HG02973 (cell line): ENCODE measurements at regions not wholly inside any gene's neighbourhood (a gene's known extent, or its start where the extent isn't known, plus 50 kb on each side); places are given as distances from the start of the nearest gene placed in this dataset.

Experiments used
- ATAC-seq: cut with Tn5 transposase; IDR thresholded peaks from one replicate; pipeline ENCODE4 v1.9.1; 2021; ENCODE audit warnings: moderate library complexity; ENCODE audit not compliant: unreplicated experiment

- ATAC-seq = no peak
Measured at GRCh38 chr22:49081926-49082325, 745.7 kb downstream of the BRD1 start.

GRCh38 chr22:49081261-49081666 lies 746.4 kb downstream of the BRD1 start:
- no peak for ATAC-seq

- ATAC-seq = no peak
Measured at GRCh38 chr22:49080631-49081030, 747.0 kb downstream of the BRD1 start.

- no peak for ATAC-seq
Measured at GRCh38 chr22:49079743-49080500, 747.8 kb downstream of the BRD1 start.

- ATAC-seq = no peak
Measured at GRCh38 chr22:49079027-49079725, 748.5 kb downstream of the BRD1 start.

GRCh38 chr22:49078076-49078710 lies 749.5 kb downstream of the BRD1 start:
- ATAC-seq = no peak

- ATAC-seq = no peak
Measured at GRCh38 chr22:49077586-49077985, 750.1 kb downstream of the BRD1 start.

- ATAC-seq = no peak
Measured at GRCh38 chr22:49077036-49077393, 750.7 kb downstream of the BRD1 start.

GRCh38 chr22:49076300-49077035 lies 751.2 kb downstream of the BRD1 start:
- no peak for ATAC-seq

GRCh38 chr22:49075150-49075549 lies 752.5 kb downstream of the BRD1 start:
- ATAC-seq = no peak

- no peak for ATAC-seq
Measured at GRCh38 chr22:49073873-49074417, 753.7 kb downstream of the BRD1 start.

GRCh38 chr22:49072996-49073645 lies 754.6 kb downstream of the BRD1 start:
- ATAC-seq = no peak

GRCh38 chr22:49070501-49070900 lies 757.2 kb downstream of the BRD1 start:
- no peak for ATAC-seq

- ATAC-seq = no peak
Measured at GRCh38 chr22:49068861-49069500, 758.7 kb downstream of the BRD1 start.

GRCh38 chr22:49067504-49067903 lies 760.2 kb downstream of the BRD1 start:
- no peak for ATAC-seq

- ATAC-seq = no peak
Measured at GRCh38 chr22:49066619-49067018, 761.1 kb downstream of the BRD1 start.

GRCh38 chr22:49064836-49065235 lies 762.8 kb downstream of the BRD1 start:
- ATAC-seq = no peak

- no peak for ATAC-seq
Measured at GRCh38 chr22:49063545-49063890, 764.2 kb downstream of the BRD1 start.

- no peak for ATAC-seq
Measured at GRCh38 chr22:49062802-49063544, 764.7 kb downstream of the BRD1 start.
